ACC112 (cell line): ENCODE measurements at regions not wholly inside any gene's neighbourhood (a gene's known extent, or its start where the extent isn't known, plus 50 kb on each side); places are given as distances from the start of the nearest gene placed in this dataset.

Source experiments
- H2AFZ ChIP-seq: fragments of 200-600 bp; sonication (generic); one replicate; pipeline ENCODE4 v1.6.0; 2017; ENCODE audit warnings: antibody characterized with exemption, low read length; ENCODE audit not compliant: unreplicated experiment
- H3K27ac ChIP-seq: fragments of 200-600 bp; sonication (generic); 2 replicates; pipeline ENCODE4 v1.5.1; 2014; ENCODE audit warnings: low read depth, mild to moderate bottlenecking, antibody characterized with exemption, low read length, moderate library complexity
- H3K27me3 ChIP-seq: fragments of 200-600 bp; sonication (generic); 2 replicates; pipeline ENCODE4 v1.6.1; 2014; ENCODE audit warnings: mild to moderate bottlenecking, antibody characterized with exemption, low read length, moderate library complexity, mixed read lengths; ENCODE audit not compliant: insufficient read depth
- H3K36me3 ChIP-seq: fragments of 200-600 bp; sonication (generic); 2 replicates; pipeline ENCODE4 v1.6.1; 2016; ENCODE audit warnings: mild to moderate bottlenecking, antibody characterized with exemption, low read length, moderate library complexity, mixed read lengths; ENCODE audit not compliant: insufficient read depth
- H3K4me1 ChIP-seq: fragments of 200-600 bp; sonication (generic); one replicate; pipeline ENCODE4 v1.6.1; 2016; ENCODE audit warnings: low read length, mixed read lengths; ENCODE audit not compliant: insufficient read depth, unreplicated experiment, control insufficient read depth
- H3K4me3 ChIP-seq: fragments of 200-600 bp; sonication (generic); 2 replicates; pipeline ENCODE4 v1.5.1; 2014; ENCODE audit warnings: mild to moderate bottlenecking, low read depth, low read length
- H3K79me2 ChIP-seq: fragments of 200-600 bp; sonication (generic); one replicate; pipeline ENCODE4 v1.6.0; 2016; ENCODE audit warnings: low read length; ENCODE audit not compliant: control insufficient read depth, unreplicated experiment, insufficient read depth

GRCh38 chr10:91051829-91052228 is 130.9 kb upstream of the ANKRD1 start:
- H3K79me2 ChIP-seq: no peaks in the 10 kb centered on the region
- no peak overlapping the region for H2AFZ ChIP-seq
- H3K36me3 ChIP-seq: no peaks in the 10 kb centered on the region
- H3K4me3 ChIP-seq: no peak overlapping the region
- H3K4me1 ChIP-seq: no peaks in the 10 kb centered on the region
- no peaks in the 10 kb centered on the region for H3K27me3 ChIP-seq
- no peak overlapping the region for H3K27ac ChIP-seq

- no peaks in the 10 kb centered on the region for H3K4me1 ChIP-seq
- H3K79me2 ChIP-seq: no peaks in the 10 kb centered on the region
- no peak overlapping the region for H3K4me3 ChIP-seq
- no peak overlapping the region for H3K27ac ChIP-seq
- H3K27me3 ChIP-seq: no peaks in the 10 kb centered on the region
- H2AFZ ChIP-seq: no peak overlapping the region
- no peaks in the 10 kb centered on the region for H3K36me3 ChIP-seq
Observed at GRCh38 chr10:91054325-91054724, 133.4 kb upstream of the ANKRD1 start.

- Histone ChIP-seq H3K27me3 (no peaks in the 10 kb centered on the region), H3K4me3 (no peak overlapping the region), H3K27ac (no peak overlapping the region), H3K4me1 (no peaks in the 10 kb centered on the region), H3K79me2 (no peaks in the 10 kb centered on the region), H2AFZ (no peak overlapping the region), H3K36me3 (no peaks in the 10 kb centered on the region)
Observed at GRCh38 chr10:91061187-91061586, 140.3 kb upstream of the ANKRD1 start.

GRCh38 chr10:91061608-91062007 is 140.7 kb upstream of the ANKRD1 start:
- Histone ChIP-seq H2AFZ (no peak overlapping the region), H3K4me1 (no peaks in the 10 kb centered on the region), H3K36me3 (no peaks in the 10 kb centered on the region), H3K27ac (no peak overlapping the region), H3K4me3 (no peak overlapping the region), H3K27me3 (no peaks in the 10 kb centered on the region), H3K79me2 (no peaks in the 10 kb centered on the region)

- H3K4me1 ChIP-seq: no peaks in the 10 kb centered on the region
Observed at GRCh38 chr10:91062091-91062490, 141.2 kb upstream of the ANKRD1 start.

GRCh38 chr10:91071786-91072185 is 148.7 kb upstream of the PCGF5 start:
- Histone ChIP-seq H3K79me2 (no peaks in the 10 kb centered on the region), H3K27me3 (peaks cover 18% of the 10 kb centered on the region; the same call in 1 of the 2 replicates), H3K36me3 (no peaks in the 10 kb centered on the region), H3K27ac (no peak overlapping the region), H2AFZ (no peak overlapping the region), H3K4me3 (no peak overlapping the region), H3K4me1 (peaks cover under 1% of the 10 kb centered on the region)

More at GRCh38 chr10:91062091-91062490, 141.2 kb upstream of the ANKRD1 start:
- H3K27me3 ChIP-seq: no peaks in the 10 kb centered on the region
- H3K4me3 ChIP-seq: no peak overlapping the region
- H2AFZ ChIP-seq: no peak overlapping the region
- H3K79me2 ChIP-seq: no peaks in the 10 kb centered on the region
- H3K36me3 ChIP-seq: no peaks in the 10 kb centered on the region
- no peak overlapping the region for H3K27ac ChIP-seq

- no peaks in the 10 kb centered on the region for H3K79me2 ChIP-seq
- H3K36me3 ChIP-seq: no peaks in the 10 kb centered on the region
- peaks cover 13% of the 10 kb centered on the region for H3K4me1 ChIP-seq
- no peak overlapping the region for H2AFZ ChIP-seq
- no peak overlapping the region for H3K4me3 ChIP-seq
- no peak overlapping the region for H3K27ac ChIP-seq
- peaks cover 20% of the 10 kb centered on the region; the same call in 1 of the 2 replicates for H3K27me3 ChIP-seq
Observed at GRCh38 chr10:91073286-91073979, 147.0 kb upstream of the PCGF5 start.

- Histone ChIP-seq H3K36me3 (no peaks in the 10 kb centered on the region), H3K27me3 (peaks cover 12% of the 10 kb centered on the region; the same call in 1 of the 2 replicates), H3K4me1 (peaks cover 13% of the 10 kb centered on the region), H3K27ac (no peak overlapping the region), H3K4me3 (peak overlapping the region; percentile 4; the same call in 1 of the 2 replicates), H2AFZ (peak overlapping the region; percentile 56), H3K79me2 (no peaks in the 10 kb centered on the region)
Observed at GRCh38 chr10:91076991-91077548, 143.4 kb upstream of the PCGF5 start.

- no peak overlapping the region for H3K27ac ChIP-seq
- H2AFZ ChIP-seq: peak overlapping the region; percentile 56
- H3K36me3 ChIP-seq: no peaks in the 10 kb centered on the region
- H3K27me3 ChIP-seq: peaks cover 7% of the 10 kb centered on the region; the same call in 1 of the 2 replicates
- no peaks in the 10 kb centered on the region for H3K79me2 ChIP-seq
- peak overlapping the region; percentile 4; the same call in 1 of the 2 replicates for H3K4me3 ChIP-seq
- peaks cover 13% of the 10 kb centered on the region for H3K4me1 ChIP-seq
Observed at GRCh38 chr10:91077549-91078071, 142.9 kb upstream of the PCGF5 start.

- Histone ChIP-seq H3K27ac (no peak overlapping the region), H3K4me1 (peaks cover 13% of the 10 kb centered on the region), H3K36me3 (no peaks in the 10 kb centered on the region), H2AFZ (no peak overlapping the region), H3K79me2 (no peaks in the 10 kb centered on the region), H3K4me3 (no peak overlapping the region), H3K27me3 (0 out of 2 replicates have a peak, but pooled peaks cover 5% of the 10 kb centered on the region)
Observed at GRCh38 chr10:91080776-91081175, 139.7 kb upstream of the PCGF5 start.

- H3K27me3 ChIP-seq: 0 out of 2 replicates have a peak, but pooled peaks cover 5% of the 10 kb centered on the region
- peaks cover 6% of the 10 kb centered on the region for H3K4me1 ChIP-seq
- H2AFZ ChIP-seq: no peak overlapping the region
- H3K79me2 ChIP-seq: no peaks in the 10 kb centered on the region
- H3K4me3 ChIP-seq: no peak overlapping the region
- H3K36me3 ChIP-seq: no peaks in the 10 kb centered on the region
- no peak overlapping the region for H3K27ac ChIP-seq
Observed at GRCh38 chr10:91082447-91082846, 138.0 kb upstream of the PCGF5 start.
